ENCODE measurements at regions not wholly inside any gene's neighbourhood (a gene's known extent, or its start where the extent isn't known, plus 50 kb on each side); places are given as distances from the start of the nearest gene placed in this dataset.

- no peak overlapping the region for H3K23ac ChIP-seq (ENCODE audit: insufficient read length)
- ChIA-PET CTCF (ENCODE audit: partially characterized antibody) (no interaction called here), POLR2A (ENCODE audit: partially characterized antibody) (no interaction called here)
- H3K14ac ChIP-seq (ENCODE audit: insufficient read length), result no peak overlapping the region
- no peak overlapping the region for H2AK5ac ChIP-seq (ENCODE audit: low read depth, low read length)
- no peak overlapping the region for H2BK12ac ChIP-seq (ENCODE audit: low read depth, low read length)
- no peak overlapping the region for H4K91ac ChIP-seq (replicated peaks; ENCODE audit: insufficient read length, low read length)
- no peak overlapping the region for H4K8ac ChIP-seq (ENCODE audit: extremely low read depth, insufficient read depth, low read length)
- H2AFZ ChIP-seq (ENCODE audit: low read length), result 0 out of 2 replicates have a peak overlapping the region, but pooled peaks have one; percentile 3
- H2BK15ac ChIP-seq (ENCODE audit: low read length), result no peak overlapping the region
- H3K23me2 ChIP-seq (ENCODE audit: low read depth, low read length), result no peaks in the 10 kb centered on the region
- H2BK5ac ChIP-seq (ENCODE audit: low read depth, low read length), result no peak overlapping the region
- no peak overlapping the region for H3K18ac ChIP-seq (ENCODE audit: extremely low read depth, low read length)
- H3K27me3 ChIP-seq (replicated peaks in 1 of 4; ENCODE audit: control insufficient read depth in 3 of 4, extremely low read depth in 1 of 4, insufficient read depth in 3 of 4, low read length in 3 of 4), result no peaks in the 10 kb centered on the region
- no peaks in the 10 kb centered on the region for H4K20me1 ChIP-seq (replicated peaks in 1 of 2; ENCODE audit: control insufficient read depth in 1 of 2, insufficient read depth in 2 of 2, low read length in 2 of 2)
- H3K36me3 ChIP-seq (ENCODE audit: control insufficient read depth in 2 of 4, insufficient read depth in 4 of 4, low read length in 3 of 4), result no peaks in the 10 kb centered on the region
- H3K79me1 ChIP-seq (ENCODE audit: low read depth, low read length), result no peaks in the 10 kb centered on the region
- H3K4ac ChIP-seq (replicated peaks; ENCODE audit: insufficient read length, low read depth, low read length), result no peak overlapping the region
- H3K4me1 ChIP-seq (replicated peaks in 1 of 4; ENCODE audit: control insufficient read depth in 3 of 4, insufficient read depth in 4 of 4, low read length in 3 of 4), result no peaks in the 10 kb centered on the region
- no peak for DNase-seq (ENCODE audit: low read depth in 1 of 2, low spot score in 2 of 2)
- no peak overlapping the region for H4K5ac ChIP-seq (ENCODE audit: insufficient read length, low read depth, low read length)
- H3K9ac ChIP-seq (replicated peaks in 1 of 4; ENCODE audit: extremely low read depth in 1 of 4, low read depth in 3 of 4, low read length in 3 of 4), result no peak overlapping the region
- H3K56ac ChIP-seq (replicated peaks; ENCODE audit: insufficient read length, low read depth, low read length), result no peak overlapping the region
- H2BK120ac ChIP-seq (replicated peaks; ENCODE audit: low read depth, low read length), result no peak overlapping the region
- H3K27ac ChIP-seq (ENCODE audit: low read depth, low read length), result no peak overlapping the region
- no peaks in the 10 kb centered on the region for H3K9me3 ChIP-seq (ENCODE audit: insufficient read depth in 2 of 2, low read depth in 1 of 2, low read length in 1 of 2)
- no peak overlapping the region for H3K4me3 ChIP-seq (ENCODE audit: extremely low read depth in 1 of 4, insufficient read depth in 2 of 4, low read depth in 3 of 4, low read length in 4 of 4)
- 80 to 100% methylated on average over 1 to 2 of the region's 2 CpGs for WGBS, 2 experiments (ENCODE audit: extremely low coverage in 1 of 2, insufficient coverage in 1 of 2, insufficient read length in 1 of 2, insufficient replicate concordance in 2 of 2, low coverage in 1 of 2, low lambda C conversion rate in 2 of 2, missing lambda C conversion rate in 1 of 2)
- FAIRE-seq, result no peak
- no peak overlapping the region for H2BK20ac ChIP-seq (ENCODE audit: low read length)
- H3K4me2 ChIP-seq (ENCODE audit: insufficient read depth in 1 of 2, low read depth in 2 of 2, low read length in 2 of 2), result no peak overlapping the region
- H3K79me2 ChIP-seq (ENCODE audit: control insufficient read depth in 1 of 2, insufficient read depth in 2 of 2, low read length in 2 of 2), result no peaks in the 10 kb centered on the region
- TF ChIP-seq RXRA (IDR thresholded peaks at IDR 0.05; ENCODE audit: insufficient read depth, low read depth, low read length), result no peak
- no peak for TF ChIP-seq CBX5 (IDR thresholded peaks at IDR 0.05; ENCODE audit: low read depth, low read length)
- TF ChIP-seq SRF (IDR thresholded peaks at IDR 0.05; ENCODE audit: low read depth, low read length), result no peak
- TF ChIP-seq RNF2 (IDR thresholded peaks at IDR 0.05; ENCODE audit: borderline replicate concordance, low read depth, low read length, missing control alignments, poor library complexity, severe bottlenecking), result no peak
- no peak for TF ChIP-seq POU5F1 (IDR thresholded peaks at IDR 0.05; ENCODE audit: low read depth, low read length)
- no peak for TF ChIP-seq TCF12 (IDR thresholded peaks at IDR 0.05; ENCODE audit: low read depth, low read length)
- no peak for TF ChIP-seq RFX5 (IDR thresholded peaks at IDR 0.05; ENCODE audit: borderline replicate concordance, low read depth, low read length)
- no peak for TF ChIP-seq USF2 (IDR thresholded peaks at IDR 0.05; ENCODE audit: low read length)
- TF ChIP-seq RBBP5 (IDR thresholded peaks at IDR 0.05; ENCODE audit: borderline replicate concordance, low read depth, low read length), result no peak
- TF ChIP-seq ATF2 (IDR thresholded peaks at IDR 0.05; ENCODE audit: low read length), result no peak
- no peak for TF ChIP-seq BRCA1 (IDR thresholded peaks at IDR 0.05; ENCODE audit: low read depth, low read length)
- no peak for TF ChIP-seq YY1 (IDR thresholded peaks at IDR 0.05; ENCODE audit: low read depth, low read length)
Measured at GRCh38 chr4:64489628-64490027, 80.4 kb upstream of the TECRL start.
